HEK293T (cell line): ENCODE measurements at regions not wholly inside any gene's neighbourhood (a gene's known extent, or its start where the extent isn't known, plus 50 kb on each side); places are given as distances from the start of the nearest gene placed in this dataset.

Source experiments
- CTCF ChIA-PET: fragments of 350-600 bp; formaldehyde crosslinking; extraction: SDS; loops from one replicate; lab custom pipeline; 2021; ENCODE audit warnings: antibody characterized with exemption, inconsistent platforms; lab: Yijun Ruan, JAX
- POLR2A ChIA-PET: fragments of 350-600 bp; formaldehyde crosslinking; extraction: SDS; loops from one replicate; lab custom pipeline; 2020; ENCODE audit warnings: antibody characterized with exemption, inconsistent platforms; lab: Yijun Ruan, JAX
- DNase-seq: peaks from one replicate; pipeline ENCODE4 v3.0.0; 2012; ENCODE audit warnings: mixed read lengths; ENCODE audit errors: extremely low spot score
- ARNT ChIP-seq: fragments of 450-650 bp; IDR thresholded peaks from 2 replicates; pipeline ENCODE4 v1.6.1; 2017; ENCODE audit warnings: mild to moderate bottlenecking
- BHLHE40 ChIP-seq: fragments of 450-650 bp; IDR thresholded peaks from 2 replicates; pipeline ENCODE4 v1.6.1; 2016; ENCODE audit warnings: mild to moderate bottlenecking, moderate library complexity, borderline replicate concordance
- CTBP1 ChIP-seq: fragments of 450-650 bp; IDR thresholded peaks from 2 replicates; pipeline ENCODE4 v1.6.1; 2016; ENCODE audit warnings: borderline replicate concordance
- ELF4 ChIP-seq: fragments of 450-650 bp; IDR thresholded peaks from 2 replicates; pipeline ENCODE4 v1.6.1; 2017; ENCODE audit warnings: antibody characterized with exemption
- FOXA1 ChIP-seq: fragments of 450-650 bp; IDR thresholded peaks from 2 replicates; pipeline ENCODE4 v1.6.1; 2016; ENCODE audit warnings: mild to moderate bottlenecking
- FOXK2 ChIP-seq: fragments of 450-650 bp; IDR thresholded peaks from 2 replicates; pipeline ENCODE4 v1.6.1; 2016; ENCODE audit warnings: mild to moderate bottlenecking
- FOXM1 ChIP-seq: fragments of 450-650 bp; IDR thresholded peaks from 2 replicates; pipeline ENCODE4 v1.6.1; 2017; ENCODE audit warnings: mild to moderate bottlenecking, borderline replicate concordance
- HDGF ChIP-seq: fragments of 450-650 bp; IDR thresholded peaks from 2 replicates; pipeline ENCODE4 v1.6.1; 2017; ENCODE audit warnings: antibody characterized with exemption, borderline replicate concordance
- L3MBTL2 ChIP-seq: fragments of 450-650 bp; conservative IDR thresholded peaks from 2 replicates; pipeline ENCODE4 v1.6.1; 2016; ENCODE audit warnings: mild to moderate bottlenecking
- LEF1 ChIP-seq: fragments of 450-650 bp; IDR thresholded peaks from 2 replicates; pipeline ENCODE4 v1.6.1; 2017; ENCODE audit warnings: mild to moderate bottlenecking, borderline replicate concordance
- NFRKB ChIP-seq: fragments of 450-650 bp; IDR thresholded peaks from 2 replicates; pipeline ENCODE4 v1.6.1; 2016; ENCODE audit warnings: mild to moderate bottlenecking, moderate library complexity
- PKNOX1 ChIP-seq: fragments of 450-650 bp; IDR thresholded peaks from 2 replicates; pipeline ENCODE4 v1.6.1; 2016
- SP1 ChIP-seq: fragments of 450-650 bp; IDR thresholded peaks from 2 replicates; pipeline ENCODE4 v1.6.1; 2017
- SUZ12 ChIP-seq: fragments of 450-650 bp; IDR thresholded peaks from 2 replicates; pipeline ENCODE4 v1.6.1; 2016; ENCODE audit warnings: mild to moderate bottlenecking
- TARDBP ChIP-seq: fragments of 450-650 bp; IDR thresholded peaks from 2 replicates; pipeline ENCODE4 v1.6.1; 2016
- ZNF384 ChIP-seq: fragments of 450-650 bp; IDR thresholded peaks from 2 replicates; pipeline ENCODE4 v1.6.1; 2016

DNA sequence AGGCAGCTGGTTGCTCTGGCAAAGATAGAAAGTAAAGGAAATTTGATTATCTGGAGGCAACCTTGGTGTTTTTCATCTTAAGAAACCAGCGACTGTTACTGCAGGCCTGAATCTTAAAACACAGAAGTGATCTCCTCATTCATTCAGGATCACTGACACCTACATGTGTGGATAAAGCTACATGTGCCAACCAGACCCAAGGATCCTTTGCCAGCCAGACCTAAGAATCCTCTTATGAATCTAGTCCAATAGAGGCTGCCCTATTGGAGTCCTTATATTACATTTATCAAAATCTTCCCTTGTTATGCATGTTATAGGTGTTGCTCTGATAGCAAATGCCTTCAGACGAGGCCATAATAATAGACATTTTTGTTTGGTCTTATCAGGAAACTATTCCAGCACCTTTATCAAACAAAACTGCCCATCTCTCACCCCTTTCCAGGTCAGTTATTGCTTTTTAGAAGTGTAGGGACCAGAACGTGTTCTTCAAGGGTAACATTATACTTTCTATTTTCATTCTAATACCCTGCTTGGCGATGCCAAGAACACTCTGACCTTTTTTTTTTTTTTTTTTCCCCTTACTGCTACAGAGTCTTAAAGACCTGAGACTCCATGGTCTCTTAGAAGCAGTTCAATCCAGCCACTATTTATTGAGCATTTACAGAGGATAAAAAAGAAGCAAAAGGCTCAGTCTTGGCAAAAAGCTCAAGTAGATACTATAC lies 175.5 kb upstream of the PTBP2 start:
- DNase-seq = no peak
- POLR2A ChIA-PET = no interaction called here
- no peak for TF ChIP-seq L3MBTL2
- no peak for TF ChIP-seq FOXK2
- no peak for TF ChIP-seq FOXA1
- TF ChIP-seq BHLHE40 = no peak
- TF ChIP-seq SP1 = no peak
- CTCF ChIA-PET = no interaction called here

- TF ChIP-seq NFRKB (no peak), FOXA1 (no peak), SUZ12 (no peak), FOXK2 (no peak), ARNT (no peak), SP1 (no peak), TARDBP (no peak), BHLHE40 (no peak), HDGF (no peak), ELF4 (no peak)
- no peak for DNase-seq
- ChIA-PET POLR2A (no interaction called here), CTCF (no interaction called here)
These were observed 171.5 kb upstream of the PTBP2 start for GRCh38 chr1:96550061-96550460.

DNA sequence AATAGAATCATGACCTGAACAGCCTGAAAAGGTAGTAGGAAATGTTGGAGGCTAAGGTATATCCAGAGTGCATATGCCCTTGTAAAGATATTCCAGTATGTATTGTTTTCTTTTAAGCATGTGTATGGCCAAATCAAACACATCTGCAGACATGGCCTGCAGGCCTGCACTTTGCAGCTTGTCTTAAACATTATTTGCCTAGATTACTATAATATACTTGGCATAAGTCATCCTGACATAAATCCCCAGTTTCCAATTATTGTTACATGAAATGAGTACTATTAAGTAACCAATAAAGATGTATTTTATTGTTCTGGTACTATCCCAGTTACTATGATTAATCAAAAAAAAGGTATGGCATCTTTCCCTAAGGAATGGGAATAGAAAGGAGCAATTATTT lies 169.1 kb upstream of the PTBP2 start:
- POLR2A ChIA-PET = no interaction called here
- no peak for DNase-seq
- TF ChIP-seq ARNT = no peak
- TF ChIP-seq CTBP1 = no peak
- no peak for TF ChIP-seq ELF4
- TF ChIP-seq LEF1 = no peak
- no peak for TF ChIP-seq SP1
- TF ChIP-seq NFRKB = no peak
- no peak for TF ChIP-seq SUZ12
- no peak for TF ChIP-seq L3MBTL2
- no peak for TF ChIP-seq BHLHE40
- no peak for TF ChIP-seq FOXK2
- TF ChIP-seq FOXM1 = no peak
- no peak for TF ChIP-seq HDGF
- no peak for TF ChIP-seq ZNF384
- TF ChIP-seq FOXA1 = no peak
- TF ChIP-seq TARDBP = no peak
- no peak for TF ChIP-seq PKNOX1
- CTCF ChIA-PET = no interaction called here

- CTCF ChIA-PET = no interaction called here
These were observed 167.8 kb upstream of the PTBP2 start for GRCh38 chr1:96553811-96554210.

DNA sequence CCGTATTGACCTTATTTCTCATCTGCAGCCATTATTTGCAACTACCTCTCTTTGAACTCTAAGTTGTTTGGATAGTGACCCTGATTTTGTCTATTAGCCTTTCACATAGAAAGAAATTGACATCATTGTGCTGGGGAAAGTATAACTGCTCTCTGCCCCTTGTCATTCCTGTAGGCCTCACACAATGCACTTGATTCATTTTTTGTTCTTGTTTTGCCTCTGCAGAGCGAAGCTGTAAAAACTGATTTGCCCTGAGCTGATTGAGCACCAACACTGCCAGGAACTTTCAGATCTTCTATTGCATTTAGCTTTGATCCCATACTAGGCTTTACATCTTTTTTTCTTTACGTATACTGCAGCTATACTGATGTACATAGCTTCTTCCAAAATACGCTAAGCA lies 167.2 kb upstream of the PTBP2 start:
- no peak for TF ChIP-seq HDGF
- CTCF ChIA-PET = no interaction called here
- POLR2A ChIA-PET = no interaction called here

More at GRCh38 chr1:96553811-96554210, 167.8 kb upstream of the PTBP2 start:
- POLR2A ChIA-PET = no interaction called here
- TF ChIP-seq FOXK2 = no peak
- TF ChIP-seq ZNF384 = no peak
- TF ChIP-seq CTBP1 = no peak
- no peak for TF ChIP-seq FOXM1
- TF ChIP-seq L3MBTL2 = no peak
- TF ChIP-seq ELF4 = no peak
- no peak for TF ChIP-seq NFRKB
- no peak for TF ChIP-seq LEF1
- TF ChIP-seq ARNT = no peak
- no peak for TF ChIP-seq BHLHE40
- no peak for TF ChIP-seq PKNOX1
- no peak for TF ChIP-seq SP1
- DNase-seq = no peak

DNA sequence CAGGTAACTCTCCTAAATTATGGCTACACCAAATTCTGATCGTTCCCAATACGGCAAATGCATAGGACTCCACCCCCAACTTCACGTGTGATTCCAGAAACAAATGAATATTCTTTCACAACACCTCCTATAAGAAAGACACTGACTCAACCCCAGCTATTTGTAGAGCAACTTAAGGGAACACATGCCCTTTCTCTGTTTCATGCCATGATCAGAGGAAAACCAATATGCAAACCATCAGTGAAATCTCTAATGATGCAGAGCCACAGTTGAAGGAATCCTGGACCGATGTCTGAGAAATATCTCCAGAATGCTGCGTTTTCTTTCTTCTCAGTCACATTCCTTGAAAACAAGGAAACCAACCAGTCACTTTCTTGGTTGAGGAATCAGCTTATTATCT lies 164.2 kb upstream of the PTBP2 start:
- TF ChIP-seq SP1 (no peak), FOXK2 (no peak), NFRKB (no peak), L3MBTL2 (no peak), TARDBP (no peak), HDGF (no peak), CTBP1 (no peak), ARNT (no peak), LEF1 (no peak), FOXA1 (no peak), BHLHE40 (no peak), ELF4 (no peak), SUZ12 (no peak), FOXM1 (no peak), PKNOX1 (no peak), ZNF384 (no peak)
- CTCF ChIA-PET = no interaction called here
- POLR2A ChIA-PET = no interaction called here
- no peak for DNase-seq

More for the DNA sequence above, 167.2 kb upstream of the PTBP2 start:
- no peak for DNase-seq
